Keratinocyte (primary cell): ENCODE measurements at regions not wholly inside any gene's neighbourhood (a gene's known extent, or its start where the extent isn't known, plus 50 kb on each side); places are given as distances from the start of the nearest gene placed in this dataset.

Experiments
- DNase-seq: peaks from one replicate; pipeline ENCODE4 v3.0.0-alpha.2; 2011; ENCODE audit warnings: low read depth, missing footprints, low spot score
- FAIRE-seq: peaks from 2 replicates; lab custom pipeline; 2011; peaks lifted over from hg19 to GRCh38; lab: Jason Lieb, UNC
- H2AFZ ChIP-seq: 2 replicates; pipeline ENCODE4 v1.6.0; 2012; ENCODE audit warnings: low read length, control low read depth, inconsistent platforms; ENCODE audit not compliant: control insufficient read depth
- H3K27ac ChIP-seq: 2 replicates; pipeline ENCODE4 v1.5.1; 2011; ENCODE audit warnings: low read length; ENCODE audit not compliant: control insufficient read depth, insufficient read depth
- H3K27me3 ChIP-seq: 3 replicates; pipeline ENCODE4 v1.6.0; 2011; ENCODE audit warnings: low read length; ENCODE audit not compliant: control insufficient read depth, insufficient read depth; ENCODE audit errors: extremely low read depth
- H3K36me3 ChIP-seq, 2 experiments: 2 replicates in 1 of 2; 3 replicates in 1 of 2; pipeline ENCODE4 v1.5.1; 2011; ENCODE audit warnings: low read length in 2 of 2, mild to moderate bottlenecking in 1 of 2; ENCODE audit not compliant: control insufficient read depth in 2 of 2, insufficient read depth in 2 of 2; ENCODE audit errors: extremely low read depth in 1 of 2
- H3K4me1 ChIP-seq: 3 replicates; pipeline ENCODE4 v1.5.1; 2011; ENCODE audit warnings: low read length; ENCODE audit not compliant: control insufficient read depth, insufficient read depth; ENCODE audit errors: extremely low read depth
- H3K4me2 ChIP-seq: 3 replicates; pipeline ENCODE4 v1.6.0; 2011; ENCODE audit warnings: low read depth, low read length; ENCODE audit not compliant: control insufficient read depth, insufficient read depth; ENCODE audit errors: extremely low read depth
- H3K4me3 ChIP-seq, 3 experiments: fragments of 200-600 bp in 1 of 3; sonication (generic) in 1 of 3; 2 replicates in 2 of 3; 3 replicates in 1 of 3; pipeline ENCODE4 v1.5.1; 2011 to 2016; ENCODE audit warnings: low read length in 3 of 3, mild to moderate bottlenecking in 3 of 3, control low read depth in 2 of 3, inconsistent platforms in 1 of 3, low read depth in 1 of 3, mixed read lengths in 1 of 3, mixed run types in 1 of 3, moderate library complexity in 1 of 3; ENCODE audit not compliant: control insufficient read depth in 2 of 3, insufficient read depth in 2 of 3; ENCODE audit errors: extremely low read depth in 1 of 3
- H3K79me2 ChIP-seq: 2 replicates; pipeline ENCODE4 v1.6.0; 2012; ENCODE audit warnings: low read length; ENCODE audit not compliant: control insufficient read depth, insufficient read depth
- H3K9ac ChIP-seq: 3 replicates; pipeline ENCODE4 v1.6.0; 2011; ENCODE audit warnings: low read length; ENCODE audit not compliant: control insufficient read depth, insufficient read depth; ENCODE audit errors: extremely low read depth
- H3K9me1 ChIP-seq: 3 replicates; pipeline ENCODE4 v1.6.0; 2011; ENCODE audit warnings: low read length; ENCODE audit not compliant: control insufficient read depth, insufficient read depth; ENCODE audit errors: extremely low read depth
- H3K9me3 ChIP-seq: 2 replicates; pipeline ENCODE4 v1.5.1; 2012; ENCODE audit warnings: low read depth, low read length; ENCODE audit not compliant: control insufficient read depth
- H4K20me1 ChIP-seq: 3 replicates; pipeline ENCODE4 v1.6.0; 2011; ENCODE audit warnings: low read length; ENCODE audit not compliant: control insufficient read depth, insufficient read depth; ENCODE audit errors: extremely low read depth
- CTCF ChIP-seq, 3 experiments: IDR thresholded peaks in 1 of 3; conservative IDR thresholded peaks in 1 of 3; optimal IDR thresholded peaks in 1 of 3; 2 replicates in 2 of 3; 3 replicates in 1 of 3; pipeline versions ENCODE3 to v1.5.1; 2011; ENCODE audit warnings: low read length in 3 of 3, mild to moderate bottlenecking in 3 of 3, moderate library complexity in 2 of 3, control low read depth in 1 of 3, inconsistent platforms in 1 of 3; ENCODE audit not compliant: insufficient read depth in 2 of 3; ENCODE audit errors: extremely low read depth in 1 of 3
- EZH2 ChIP-seq: IDR thresholded peaks from one replicate; pipeline ENCODE4 v1.6.1; 2012; ENCODE audit warnings: inconsistent platforms, mild to moderate bottlenecking, low read length, moderate library complexity
- dilution Hi-C: fragments of 300-500 bp; cut with MboI; formaldehyde crosslinking; loops from one replicate; pipeline ENCODE4 v1.7.0; 2020; ENCODE audit warnings: low sequenced_read_pairs; ENCODE audit not compliant: extremely low pct_ligation_motif_present

- no peaks in the 10 kb centered on the region for H3K36me3 ChIP-seq
- no peaks in the 10 kb centered on the region for H3K4me1 ChIP-seq
- TF ChIP-seq EZH2 (no peak), CTCF (optimal IDR thresholded peaks at IDR 0.05 in 1 of 3, IDR thresholded peaks at IDR 0.05 in 1 of 3, conservative IDR thresholded peaks at IDR 0.05 in 1 of 3; ENCODE audit: extremely low read depth in 1 of 3, insufficient read depth in 2 of 3, low read length in 3 of 3) (no peak)
- no peak overlapping the region for H3K4me2 ChIP-seq
- no peaks in the 10 kb centered on the region for H3K9me1 ChIP-seq
- no peaks in the 10 kb centered on the region for H3K79me2 ChIP-seq
- dilution Hi-C loops = no loop called here
- no peak overlapping the region for H2AFZ ChIP-seq
- no peaks in the 10 kb centered on the region for H3K27me3 ChIP-seq
- peaks cover 7% of the 10 kb centered on the region for H3K9me3 ChIP-seq
- no peak overlapping the region for H3K9ac ChIP-seq
- FAIRE-seq = no peak
- no peak overlapping the region for H3K27ac ChIP-seq
- no peak for DNase-seq
- no peaks in the 10 kb centered on the region for H4K20me1 ChIP-seq
- no peak overlapping the region for H3K4me3 ChIP-seq
Measured at GRCh38 chr10:2688958-2689357, 378.4 kb upstream of the PFKP start.

- dilution Hi-C loops = no loop called here
Measured at GRCh38 chr10:2686691-2687090, 380.7 kb upstream of the PFKP start.

More at GRCh38 chr10:2686691-2687090, 380.7 kb upstream of the PFKP start:
- no peak for FAIRE-seq
- Histone ChIP-seq H3K9me3 (peaks cover 7% of the 10 kb centered on the region), H3K4me2 (no peak overlapping the region), H4K20me1 (no peaks in the 10 kb centered on the region), H2AFZ (no peak overlapping the region), H3K4me3 (no peak overlapping the region), H3K9me1 (no peaks in the 10 kb centered on the region), H3K27me3 (no peaks in the 10 kb centered on the region), H3K9ac (no peak overlapping the region), H3K79me2 (no peaks in the 10 kb centered on the region), H3K27ac (no peak overlapping the region), H3K4me1 (no peaks in the 10 kb centered on the region), H3K36me3 (no peaks in the 10 kb centered on the region)
- TF ChIP-seq CTCF (optimal IDR thresholded peaks at IDR 0.05 in 1 of 3, IDR thresholded peaks at IDR 0.05 in 1 of 3, conservative IDR thresholded peaks at IDR 0.05 in 1 of 3; ENCODE audit: extremely low read depth in 1 of 3, insufficient read depth in 2 of 3, low read length in 3 of 3) (no peak), EZH2 (no peak)
- no peak for DNase-seq
